ENCODE measurements at regions not wholly inside any gene's neighbourhood (a gene's known extent, or its start where the extent isn't known, plus 50 kb on each side); places are given as distances from the start of the nearest gene placed in this dataset.
A peak's percentile ranks its signal among the peaks of the same experiment; 100 is the strongest.

- H3K4me3 ChIP-seq, result no peak overlapping the region
- TF ChIP-seq CTCF (IDR thresholded peaks at IDR 0.05), result no peak
- no peaks in the 10 kb centered on the region for H3K9me3 ChIP-seq
- intact Hi-C loops (cut with DNase I), result no loop called here
- no peak for DNase-seq
- H3K4me1 ChIP-seq, result no peaks in the 10 kb centered on the region
- no peaks in the 10 kb centered on the region for H3K36me3 ChIP-seq
- ATAC-seq, result no peak
- H3K27ac ChIP-seq, result no peak overlapping the region
- H3K27me3 ChIP-seq (ENCODE audit: low read depth), result no peaks in the 10 kb centered on the region
These were observed 607.1 kb downstream of the PCDH18 start for GRCh38 chr4:136925203-136925602.

GRCh38 chr4:136922066-136922465 lies 610.2 kb downstream of the PCDH18 start:
- DNase-seq (no peak), ATAC-seq (no peak)
- no peaks in the 10 kb centered on the region for H3K27me3 ChIP-seq (ENCODE audit: low read depth)
- TF ChIP-seq CTCF (IDR thresholded peaks at IDR 0.05), result no peak
- H3K36me3 ChIP-seq, result no peaks in the 10 kb centered on the region
- H3K4me1 ChIP-seq, result no peaks in the 10 kb centered on the region
- H3K27ac ChIP-seq, result no peak overlapping the region
- H3K4me3 ChIP-seq, result no peak overlapping the region
- intact Hi-C loops (cut with DNase I), result no loop called here
- H3K9me3 ChIP-seq, result no peaks in the 10 kb centered on the region

- DNase-seq, result no peak
- no peaks in the 10 kb centered on the region for H3K9me3 ChIP-seq
- intact Hi-C loops (cut with DNase I), result no loop called here
- no peak for ATAC-seq
- H3K36me3 ChIP-seq, result no peaks in the 10 kb centered on the region
- no peak overlapping the region for H3K4me3 ChIP-seq
- no peak for TF ChIP-seq CTCF (IDR thresholded peaks at IDR 0.05)
- H3K27ac ChIP-seq, result no peak overlapping the region
- no peaks in the 10 kb centered on the region for H3K27me3 ChIP-seq (ENCODE audit: low read depth)
- H3K4me1 ChIP-seq, result no peaks in the 10 kb centered on the region
These were observed 612.0 kb downstream of the PCDH18 start for GRCh38 chr4:136920092-136920881.

GRCh38 chr4:136918772-136919171 lies 613.5 kb downstream of the PCDH18 start:
- intact Hi-C loops (cut with DNase I), result no loop called here
- ATAC-seq, result peak; percentile 35 to 59
- Histone ChIP-seq H3K4me3 (no peak overlapping the region), H3K36me3 (no peaks in the 10 kb centered on the region), H3K4me1 (no peaks in the 10 kb centered on the region), H3K27me3 (ENCODE audit: low read depth) (no peaks in the 10 kb centered on the region), H3K9me3 (no peaks in the 10 kb centered on the region), H3K27ac (no peak overlapping the region)
- DNase-seq, result no peak
- no peak for TF ChIP-seq CTCF (IDR thresholded peaks at IDR 0.05)

- no peak overlapping the region for H3K27ac ChIP-seq
- H3K27me3 ChIP-seq (ENCODE audit: low read depth), result no peaks in the 10 kb centered on the region
- no peaks in the 10 kb centered on the region for H3K4me1 ChIP-seq
- H3K9me3 ChIP-seq, result no peaks in the 10 kb centered on the region
- intact Hi-C loops (cut with DNase I), result no loop called here
- DNase-seq (no peak), ATAC-seq (peak in 1 of 2 donors; percentile 29)
- H3K4me3 ChIP-seq, result no peak overlapping the region
- TF ChIP-seq CTCF (IDR thresholded peaks at IDR 0.05), result no peak
- H3K36me3 ChIP-seq, result no peaks in the 10 kb centered on the region
These were observed 614.8 kb downstream of the PCDH18 start for GRCh38 chr4:136917312-136918110.

Measured in lower lobe of right lung (tissue), 2 donors.